Osteoblast (primary cell): ENCODE measurements at regions not wholly inside any gene's neighbourhood (a gene's known extent, or its start where the extent isn't known, plus 50 kb on each side); places are given as distances from the start of the nearest gene placed in this dataset.

Experiments used
- DNase-seq: peaks from one replicate; pipeline ENCODE4 v3.0.0; 2011; ENCODE audit warnings: low spot score, mixed read lengths; ENCODE audit not compliant: insufficient read length; ENCODE audit errors: missing footprints
- H2AFZ ChIP-seq: 2 replicates; pipeline ENCODE4 v1.6.0; 2011; ENCODE audit warnings: mild to moderate bottlenecking, low read length
- H3K27ac ChIP-seq: 2 replicates; pipeline ENCODE4 v1.5.1; 2011; ENCODE audit warnings: mild to moderate bottlenecking, low read depth, low read length, moderate library complexity
- H3K27me3 ChIP-seq: 2 replicates; pipeline ENCODE4 v1.6.0; 2012; ENCODE audit warnings: mild to moderate bottlenecking, control low read depth, inconsistent platforms, low read length, moderate library complexity; ENCODE audit not compliant: insufficient read depth
- H3K36me3 ChIP-seq: 2 replicates; pipeline ENCODE4 v1.5.1; 2011; ENCODE audit warnings: mild to moderate bottlenecking, low read length, control low read depth, moderate library complexity; ENCODE audit not compliant: insufficient read depth
- H3K4me1 ChIP-seq: 2 replicates; pipeline ENCODE4 v1.5.1; 2011; ENCODE audit warnings: mild to moderate bottlenecking, low read length, control low read depth, moderate library complexity; ENCODE audit not compliant: insufficient read depth
- H3K4me2 ChIP-seq: 2 replicates; pipeline ENCODE4 v1.6.0; 2011; ENCODE audit warnings: mild to moderate bottlenecking, low read length; ENCODE audit not compliant: insufficient read depth
- H3K4me3 ChIP-seq: fragments of 200-600 bp; sonication (generic); 3 replicates; pipeline ENCODE4 v1.5.1; 2012; ENCODE audit warnings: mild to moderate bottlenecking, low read length, inconsistent platforms; ENCODE audit not compliant: insufficient read depth
- H3K79me2 ChIP-seq: 2 replicates; pipeline ENCODE4 v1.6.0; 2012; ENCODE audit warnings: mild to moderate bottlenecking, low read length, control low read depth, inconsistent platforms; ENCODE audit not compliant: insufficient read depth
- H3K9me3 ChIP-seq: 2 replicates; pipeline ENCODE4 v1.5.1; 2011; ENCODE audit warnings: low read depth, low read length, control low read depth
- H4K20me1 ChIP-seq: 2 replicates; pipeline ENCODE4 v1.6.0; 2012; ENCODE audit warnings: mild to moderate bottlenecking, low read length, control low read depth; ENCODE audit not compliant: insufficient read depth
- TF ChIP-seq, protein P1 (sequence below): IDR thresholded peaks from 2 replicates; pipeline ENCODE4 v1.5.1; 2011; ENCODE audit warnings: mild to moderate bottlenecking, low read depth, low read length, moderate library complexity; ENCODE audit errors: extremely low read depth

DNA sequence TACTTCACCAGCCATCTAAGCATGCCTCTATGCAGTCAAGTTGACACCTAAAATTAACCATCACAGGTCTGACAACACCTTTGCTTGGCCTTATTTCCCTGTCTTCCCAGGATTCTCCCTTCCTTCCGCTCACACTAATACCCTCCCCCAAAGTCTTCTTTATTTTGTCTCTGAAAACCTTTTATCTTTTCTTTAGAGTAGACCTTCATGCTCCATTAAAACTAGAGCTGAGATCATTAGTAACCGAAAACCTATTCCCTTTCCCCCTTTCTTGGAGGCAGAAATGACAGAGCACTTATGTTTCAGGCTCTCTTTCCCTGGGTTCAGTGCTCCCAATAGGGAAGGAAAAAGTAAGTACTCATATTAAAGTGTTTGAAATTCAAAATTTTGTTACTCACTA is 423.8 kb downstream of the YTHDC2 start:
- no peaks in the 10 kb centered on the region for H3K36me3 ChIP-seq
- TF ChIP-seq, protein P1, sequence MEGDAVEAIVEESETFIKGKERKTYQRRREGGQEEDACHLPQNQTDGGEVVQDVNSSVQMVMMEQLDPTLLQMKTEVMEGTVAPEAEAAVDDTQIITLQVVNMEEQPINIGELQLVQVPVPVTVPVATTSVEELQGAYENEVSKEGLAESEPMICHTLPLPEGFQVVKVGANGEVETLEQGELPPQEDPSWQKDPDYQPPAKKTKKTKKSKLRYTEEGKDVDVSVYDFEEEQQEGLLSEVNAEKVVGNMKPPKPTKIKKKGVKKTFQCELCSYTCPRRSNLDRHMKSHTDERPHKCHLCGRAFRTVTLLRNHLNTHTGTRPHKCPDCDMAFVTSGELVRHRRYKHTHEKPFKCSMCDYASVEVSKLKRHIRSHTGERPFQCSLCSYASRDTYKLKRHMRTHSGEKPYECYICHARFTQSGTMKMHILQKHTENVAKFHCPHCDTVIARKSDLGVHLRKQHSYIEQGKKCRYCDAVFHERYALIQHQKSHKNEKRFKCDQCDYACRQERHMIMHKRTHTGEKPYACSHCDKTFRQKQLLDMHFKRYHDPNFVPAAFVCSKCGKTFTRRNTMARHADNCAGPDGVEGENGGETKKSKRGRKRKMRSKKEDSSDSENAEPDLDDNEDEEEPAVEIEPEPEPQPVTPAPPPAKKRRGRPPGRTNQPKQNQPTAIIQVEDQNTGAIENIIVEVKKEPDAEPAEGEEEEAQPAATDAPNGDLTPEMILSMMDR, result no peak
- peaks cover 5% of the 10 kb centered on the region for H3K9me3 ChIP-seq
- H3K4me1 ChIP-seq, result no peaks in the 10 kb centered on the region
- no peak overlapping the region for H2AFZ ChIP-seq
- H3K4me3 ChIP-seq, result no peak overlapping the region
- DNase-seq, result no peak
- H3K27me3 ChIP-seq, result no peaks in the 10 kb centered on the region
- no peaks in the 10 kb centered on the region for H4K20me1 ChIP-seq
- no peak overlapping the region for H3K4me2 ChIP-seq
- no peaks in the 10 kb centered on the region for H3K79me2 ChIP-seq
- no peak overlapping the region for H3K27ac ChIP-seq

- H2AFZ ChIP-seq, result no peak overlapping the region
- H3K27ac ChIP-seq, result no peak overlapping the region
- H3K79me2 ChIP-seq, result no peaks in the 10 kb centered on the region
- no peaks in the 10 kb centered on the region for H3K4me1 ChIP-seq
- no peak for DNase-seq
- no peak overlapping the region for H3K4me3 ChIP-seq
- H3K9me3 ChIP-seq, result peaks cover 5% of the 10 kb centered on the region
- no peak overlapping the region for H3K4me2 ChIP-seq
- TF ChIP-seq, protein P1, result no peak
- no peaks in the 10 kb centered on the region for H3K27me3 ChIP-seq
- no peaks in the 10 kb centered on the region for H4K20me1 ChIP-seq
- no peaks in the 10 kb centered on the region for H3K36me3 ChIP-seq
These were observed 421.9 kb upstream of the KCNN2 start for GRCh38 chr5:113939988-113940387.

DNA sequence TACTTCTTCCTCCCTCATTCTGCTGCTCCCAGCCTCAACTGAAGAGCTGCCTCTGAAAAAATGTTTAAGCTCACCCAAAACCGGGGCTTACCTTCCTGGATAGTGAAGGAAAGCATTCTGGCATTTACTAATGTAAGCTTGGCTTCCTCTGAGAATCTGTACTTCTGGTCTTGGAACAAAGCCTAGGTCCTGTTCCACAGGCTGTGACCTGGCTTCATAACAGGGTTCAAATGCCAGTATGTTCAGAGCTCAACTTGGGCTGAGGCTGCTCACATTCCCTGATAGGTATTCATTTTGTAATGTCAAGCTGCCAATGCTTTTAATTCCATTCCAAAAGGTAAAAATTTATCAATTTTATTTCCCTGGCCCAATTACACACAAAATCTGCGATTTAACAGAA is 411.7 kb upstream of the KCNN2 start:
- no peaks in the 10 kb centered on the region for H3K36me3 ChIP-seq
- H4K20me1 ChIP-seq, result no peaks in the 10 kb centered on the region
- no peak overlapping the region for H3K4me3 ChIP-seq
- H2AFZ ChIP-seq, result no peak overlapping the region
- TF ChIP-seq, protein P1, result no peak
- H3K4me1 ChIP-seq, result no peaks in the 10 kb centered on the region
- H3K79me2 ChIP-seq, result no peaks in the 10 kb centered on the region
- no peak overlapping the region for H3K4me2 ChIP-seq
- H3K9me3 ChIP-seq, result no peaks in the 10 kb centered on the region
- DNase-seq, result no peak
- no peak overlapping the region for H3K27ac ChIP-seq
- H3K27me3 ChIP-seq, result no peaks in the 10 kb centered on the region

GRCh38 chr5:113965225-113965624 is 396.6 kb upstream of the KCNN2 start:
- H3K79me2 ChIP-seq, result no peaks in the 10 kb centered on the region
- no peaks in the 10 kb centered on the region for H3K36me3 ChIP-seq
- H3K4me3 ChIP-seq, result no peak overlapping the region
- DNase-seq, result no peak
- H3K27me3 ChIP-seq, result no peaks in the 10 kb centered on the region
- H3K4me1 ChIP-seq, result no peaks in the 10 kb centered on the region
- no peak overlapping the region for H3K27ac ChIP-seq
- no peaks in the 10 kb centered on the region for H3K9me3 ChIP-seq
- TF ChIP-seq, protein P1, result no peak
- no peak overlapping the region for H3K4me2 ChIP-seq
- no peaks in the 10 kb centered on the region for H4K20me1 ChIP-seq
- H2AFZ ChIP-seq, result no peak overlapping the region
